Fibroblast of mammary gland (primary cell): ENCODE measurements at regions not wholly inside any gene's neighbourhood (a gene's known extent, or its start where the extent isn't known, plus 50 kb on each side); places are given as distances from the start of the nearest gene placed in this dataset.

ENCODE experiments used
- DNase-seq: peaks from one replicate; pipeline ENCODE4 v3.0.0-alpha.2; 2010; ENCODE audit warnings: low read depth
- H3K4me3 ChIP-seq: 2 replicates; pipeline ENCODE4 v1.5.1; 2011; ENCODE audit warnings: low read depth, mild to moderate bottlenecking, low read length, moderate library complexity; ENCODE audit not compliant: control insufficient read depth
- CTCF ChIP-seq: conservative IDR thresholded peaks from 2 replicates; pipeline ENCODE4 v1.5.1; 2011; ENCODE audit warnings: low read depth, low read length, inconsistent platforms; ENCODE audit not compliant: control insufficient read depth, insufficient read depth

- H3K4me3 ChIP-seq, result no peak overlapping the region
- TF ChIP-seq CTCF, result no peak
- DNase-seq, result no peak
Measured at GRCh38 chr2:3024401-3024935, 353.1 kb downstream of the EIPR1 start.

GRCh38 chr2:3023531-3023930 is 354.1 kb downstream of the EIPR1 start:
- no peak overlapping the region for H3K4me3 ChIP-seq
- no peak for DNase-seq
- no peak for TF ChIP-seq CTCF

GRCh38 chr2:3022841-3023372 is 354.7 kb downstream of the EIPR1 start:
- TF ChIP-seq CTCF, result no peak
- H3K4me3 ChIP-seq, result no peak overlapping the region
- no peak for DNase-seq

GRCh38 chr2:3021720-3022119 is 355.9 kb downstream of the EIPR1 start:
- no peak for DNase-seq
- no peak for TF ChIP-seq CTCF
- H3K4me3 ChIP-seq, result no peak overlapping the region

GRCh38 chr2:3010001-3010400 is 367.6 kb downstream of the EIPR1 start:
- no peak overlapping the region for H3K4me3 ChIP-seq
- DNase-seq, result no peak
- no peak for TF ChIP-seq CTCF

- TF ChIP-seq CTCF, result no peak
- DNase-seq, result no peak
Measured at GRCh38 chr2:3009483-3009882, 368.1 kb downstream of the EIPR1 start.

GRCh38 chr2:3009005-3009404 is 368.6 kb downstream of the EIPR1 start:
- DNase-seq, result no peak

More at GRCh38 chr2:3009483-3009882, 368.1 kb downstream of the EIPR1 start:
- H3K4me3 ChIP-seq, result no peak overlapping the region

More at GRCh38 chr2:3009005-3009404, 368.6 kb downstream of the EIPR1 start:
- TF ChIP-seq CTCF, result no peak
- H3K4me3 ChIP-seq, result no peak overlapping the region
